ENCODE measurements at regions not wholly inside any gene's neighbourhood (a gene's known extent, or its start where the extent isn't known, plus 50 kb on each side); places are given as distances from the start of the nearest gene placed in this dataset.
"Not testable (repeated sequence)": the region's sequence is repeated elsewhere in the genome, so short reads cannot be mapped to it uniquely, and the experiment has no call there.

DNA sequence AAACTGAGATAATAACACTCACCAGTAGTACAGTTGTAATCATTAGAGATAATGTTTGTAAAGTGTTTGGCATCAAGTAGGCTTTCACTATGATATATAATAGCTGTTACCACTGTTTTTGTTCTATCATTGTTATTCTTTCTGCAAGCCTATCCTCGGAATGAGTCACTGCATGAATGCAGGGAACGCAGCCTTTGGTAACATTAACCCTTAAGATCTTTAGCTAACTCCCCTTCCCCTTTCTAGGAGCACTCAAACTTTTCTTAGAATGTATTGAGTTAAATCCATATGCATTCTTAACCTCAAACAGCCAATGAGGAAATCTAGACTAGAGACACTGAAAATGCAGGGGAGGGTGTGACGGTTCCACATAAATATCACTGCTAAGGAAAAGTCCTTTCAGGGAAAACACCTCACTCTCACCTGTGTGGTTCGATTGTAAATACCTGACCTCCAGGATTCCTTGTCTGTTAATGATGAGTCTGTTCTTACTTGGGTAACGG, 467.3 kb downstream of the SETD4 start:
- DNase-seq (ENCODE audit: low read depth, low spot score): no peak

GRCh38 chr21:35590284-35590683, 470.0 kb downstream of the SETD4 start:
- DNase-seq (ENCODE audit: low read depth, low spot score); in situ Hi-C loops (cut with HindIII; ENCODE audit: low pct_unique_long_range_greater_than_20kb, low sequenced_read_pairs): not testable (repeated sequence)

More for the DNA sequence above, 467.3 kb downstream of the SETD4 start:
- in situ Hi-C loops (cut with HindIII; ENCODE audit: low pct_unique_long_range_greater_than_20kb, low sequenced_read_pairs): no loop called here

DNA sequence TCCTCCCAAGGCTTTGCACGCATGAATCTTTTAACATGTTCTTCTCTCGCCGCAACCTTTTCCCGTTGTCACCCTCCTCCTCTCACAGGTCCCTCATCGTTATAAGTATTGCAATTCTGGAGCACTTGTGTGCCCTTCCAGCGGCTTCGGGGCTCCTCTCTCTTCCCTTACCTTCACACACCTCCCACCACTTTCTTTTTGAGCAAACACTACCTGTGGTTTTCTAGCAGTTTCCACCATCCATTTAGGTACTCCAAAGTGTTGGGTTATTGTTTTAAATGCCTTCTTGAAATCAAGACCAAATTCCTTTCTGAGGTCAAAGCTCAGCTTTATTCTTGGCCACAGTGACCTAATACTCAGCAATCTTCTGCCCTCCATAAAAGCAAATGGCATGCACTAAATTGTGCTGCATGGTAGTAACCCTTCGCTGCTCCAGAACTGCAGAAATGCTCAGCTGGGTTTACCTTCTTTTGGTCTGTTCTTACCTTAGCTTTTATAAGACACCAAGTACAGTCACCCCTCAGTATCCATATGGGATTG, 472.4 kb downstream of the SETD4 start:
- in situ Hi-C loops (cut with HindIII; ENCODE audit: low pct_unique_long_range_greater_than_20kb, low sequenced_read_pairs): no loop called here
- DNase-seq (ENCODE audit: low read depth, low spot score): no peak

- in situ Hi-C loops (cut with HindIII; ENCODE audit: low pct_unique_long_range_greater_than_20kb, low sequenced_read_pairs): no loop called here
Observed at GRCh38 chr21:35586305-35586704, 474.0 kb downstream of the SETD4 start.

GRCh38 chr21:35585878-35586277, 474.4 kb downstream of the SETD4 start:
- in situ Hi-C loops (cut with HindIII; ENCODE audit: low pct_unique_long_range_greater_than_20kb, low sequenced_read_pairs): no loop called here
- DNase-seq (ENCODE audit: low read depth, low spot score): no peak

More at GRCh38 chr21:35586305-35586704, 474.0 kb downstream of the SETD4 start:
- DNase-seq (ENCODE audit: low read depth, low spot score): no peak

- in situ Hi-C loops (cut with HindIII; ENCODE audit: low pct_unique_long_range_greater_than_20kb, low sequenced_read_pairs): no loop called here
- no peak for DNase-seq (ENCODE audit: low read depth, low spot score)
Observed at GRCh38 chr21:35585155-35585554, 475.2 kb downstream of the SETD4 start.

DNA sequence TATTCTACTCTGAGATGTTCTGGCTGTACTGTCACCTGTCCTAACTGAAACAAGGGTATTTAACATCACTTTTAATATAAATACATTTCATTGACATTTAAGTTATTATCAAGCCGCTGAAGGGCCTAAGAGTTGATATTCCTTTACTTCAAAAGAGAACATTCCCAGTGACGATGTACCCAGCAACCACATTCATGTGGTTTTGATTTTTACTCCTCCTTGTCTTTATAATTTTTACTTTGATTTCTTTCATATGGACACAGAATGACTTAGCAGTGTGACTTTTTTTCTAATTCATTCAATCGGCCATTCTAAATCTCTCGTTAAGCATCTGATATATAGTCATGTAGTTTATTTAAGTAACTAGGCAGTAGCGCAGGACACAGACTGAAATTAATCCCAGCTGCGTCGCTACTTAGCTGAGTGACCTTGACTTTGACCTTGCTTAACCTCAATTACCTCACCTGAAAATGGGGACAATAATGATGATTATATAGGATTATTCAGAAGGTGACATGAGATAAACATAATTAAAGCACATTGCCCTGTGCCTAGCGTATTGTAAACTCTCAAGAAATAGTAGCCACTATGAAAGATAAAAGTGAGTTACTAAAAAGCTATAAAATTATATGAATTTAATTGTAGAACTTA, 476.6 kb downstream of the SETD4 start:
- in situ Hi-C loops (cut with HindIII; ENCODE audit: low pct_unique_long_range_greater_than_20kb, low sequenced_read_pairs): no loop called here
- DNase-seq (ENCODE audit: low read depth, low spot score): no peak

DNA sequence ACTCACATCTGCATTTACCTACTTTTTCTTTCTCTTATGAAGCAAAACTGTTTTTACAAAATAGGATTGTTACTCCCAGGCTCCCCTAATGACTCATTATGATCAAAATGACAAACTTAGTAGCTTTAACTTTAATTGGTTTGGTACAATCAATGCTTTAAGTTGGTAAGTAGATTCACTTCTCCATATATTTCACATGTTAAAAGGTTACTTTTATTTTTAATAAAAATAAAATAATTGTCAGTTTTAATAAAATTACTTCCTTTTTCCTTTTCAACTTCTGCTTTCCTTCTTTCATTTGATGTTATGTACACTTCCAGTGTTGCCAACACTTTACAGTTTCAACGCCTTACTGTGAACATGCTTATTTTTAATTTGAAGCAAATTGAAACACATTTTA, 477.6 kb downstream of the SETD4 start:
- in situ Hi-C loops (cut with HindIII; ENCODE audit: low pct_unique_long_range_greater_than_20kb, low sequenced_read_pairs): no loop called here
- no peak for DNase-seq (ENCODE audit: low read depth, low spot score)

DNA sequence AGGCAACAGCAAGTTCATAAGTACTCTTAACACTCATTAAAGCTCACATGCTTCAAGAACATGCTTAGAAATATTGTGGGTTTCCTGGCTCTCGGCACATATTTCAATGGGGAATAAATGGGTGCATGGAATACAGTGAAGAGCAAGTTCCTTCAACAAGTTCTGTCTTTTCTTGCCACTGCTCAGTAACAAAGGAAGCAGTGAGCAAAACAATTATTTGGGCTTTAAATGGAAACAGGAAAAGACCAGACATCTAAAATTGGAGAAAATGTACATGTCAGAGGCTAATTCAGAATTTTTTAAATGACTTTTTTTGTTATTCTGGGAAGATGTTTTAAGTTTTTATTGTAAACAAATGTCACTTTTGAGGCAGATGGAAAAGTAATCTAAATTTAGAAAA, 478.7 kb downstream of the SETD4 start:
- in situ Hi-C loops (cut with HindIII; ENCODE audit: low pct_unique_long_range_greater_than_20kb, low sequenced_read_pairs): no loop called here
- DNase-seq (ENCODE audit: low read depth, low spot score): no peak

GRCh38 chr21:35579520-35580293, 480.6 kb downstream of the SETD4 start:
- no peak for DNase-seq (ENCODE audit: low read depth, low spot score)
- in situ Hi-C loops (cut with HindIII; ENCODE audit: low pct_unique_long_range_greater_than_20kb, low sequenced_read_pairs): no loop called here

DNA sequence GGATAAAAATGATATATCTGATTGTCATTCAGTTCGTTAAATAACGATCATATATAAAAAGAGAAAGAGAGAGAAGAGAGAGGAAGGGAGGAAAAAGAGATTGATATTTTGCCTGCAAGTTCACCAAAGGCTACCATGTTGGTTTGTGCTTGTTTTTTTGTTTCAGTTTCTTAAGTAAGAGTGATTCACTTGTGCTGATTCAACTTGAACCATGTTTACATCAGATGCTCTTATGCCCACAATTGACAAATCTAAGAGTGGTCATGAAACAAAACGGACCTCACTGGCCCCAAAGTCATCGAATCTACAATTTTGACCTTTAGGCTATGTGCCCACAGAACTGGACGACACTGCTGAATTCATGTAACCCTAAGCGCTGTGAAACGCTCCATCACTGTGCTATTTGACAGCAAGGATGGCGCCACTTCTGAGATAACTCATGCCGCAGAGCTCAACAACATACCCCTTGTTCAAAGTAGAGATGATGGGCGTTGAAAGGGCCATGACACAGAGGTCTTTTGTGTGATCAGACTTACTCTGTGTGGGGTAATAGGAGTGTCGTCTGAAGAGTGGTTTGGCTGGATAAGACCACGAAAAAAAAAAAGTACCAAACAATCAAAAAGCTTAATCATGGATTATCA, 481.4 kb downstream of the SETD4 start:
- in situ Hi-C loops (cut with HindIII; ENCODE audit: low pct_unique_long_range_greater_than_20kb, low sequenced_read_pairs): no loop called here
- DNase-seq (ENCODE audit: low read depth, low spot score): peak; percentile 99

- in situ Hi-C loops (cut with HindIII; ENCODE audit: low pct_unique_long_range_greater_than_20kb, low sequenced_read_pairs): no loop called here
- DNase-seq (ENCODE audit: low read depth, low spot score): peak; percentile 62
Observed at GRCh38 chr21:35578347-35578782, 482.0 kb downstream of the SETD4 start.

- in situ Hi-C loops (cut with HindIII; ENCODE audit: low pct_unique_long_range_greater_than_20kb, low sequenced_read_pairs): no loop called here
- DNase-seq (ENCODE audit: low read depth, low spot score): no peak
Observed at GRCh38 chr21:35575280-35575915, 484.9 kb downstream of the SETD4 start.

GRCh38 chr21:35573472-35574374, 486.6 kb downstream of the SETD4 start:
- in situ Hi-C loops (cut with HindIII; ENCODE audit: low pct_unique_long_range_greater_than_20kb, low sequenced_read_pairs): no loop called here
- no peak for DNase-seq (ENCODE audit: low read depth, low spot score)

DNA sequence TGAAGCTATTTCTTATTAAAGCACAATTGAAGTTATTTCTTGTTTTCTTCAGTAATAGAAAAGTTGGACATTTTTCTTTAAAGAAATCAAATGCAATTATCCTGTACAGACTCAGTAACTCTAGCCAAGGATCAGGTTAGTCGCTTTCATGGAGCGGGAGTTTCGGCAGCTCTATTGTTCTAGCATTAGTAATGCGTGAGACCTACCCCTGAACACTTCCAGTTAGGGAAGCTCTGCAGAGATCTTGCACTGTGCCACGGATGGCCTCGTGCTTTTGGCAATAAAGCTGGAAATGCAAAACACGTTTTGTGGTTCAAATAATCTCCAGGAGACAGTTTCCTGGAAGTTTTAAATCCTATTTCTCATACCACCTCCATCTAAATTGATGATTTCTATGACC, 488.4 kb downstream of the SETD4 start:
- in situ Hi-C loops (cut with HindIII; ENCODE audit: low pct_unique_long_range_greater_than_20kb, low sequenced_read_pairs): no loop called here
- DNase-seq (ENCODE audit: low read depth, low spot score): no peak

DNA sequence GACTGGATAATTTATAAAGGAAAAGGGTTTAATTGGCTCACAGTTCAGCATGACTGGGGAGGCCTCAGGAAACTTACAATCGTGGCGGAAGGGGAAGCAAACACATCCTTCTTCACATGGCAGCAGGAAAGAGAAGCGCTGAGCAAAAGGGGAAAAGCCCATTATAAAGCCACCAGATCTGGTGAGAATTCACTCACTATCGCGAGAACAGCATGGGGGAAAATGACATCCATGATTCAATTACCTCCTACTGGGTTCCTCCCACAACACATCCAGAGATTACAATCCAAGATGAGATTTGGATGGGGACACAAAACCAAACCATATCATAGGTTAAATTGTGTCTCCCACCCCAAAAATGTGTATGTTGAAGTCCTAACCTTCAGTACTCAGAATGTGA, 491.7 kb downstream of the SETD4 start:
- in situ Hi-C loops (cut with HindIII; ENCODE audit: low pct_unique_long_range_greater_than_20kb, low sequenced_read_pairs): no loop called here
- no peak for DNase-seq (ENCODE audit: low read depth, low spot score)

GRCh38 chr21:35566874-35567273, 493.5 kb downstream of the SETD4 start:
- no peak for DNase-seq (ENCODE audit: low read depth, low spot score)
- in situ Hi-C loops (cut with HindIII; ENCODE audit: low pct_unique_long_range_greater_than_20kb, low sequenced_read_pairs): no loop called here
